Hindlimb muscle (tissue), 1 donor: ENCODE measurements at regions not wholly inside any gene's neighbourhood (a gene's known extent, or its start where the extent isn't known, plus 50 kb on each side); places are given as distances from the start of the nearest gene placed in this dataset.

Experiments used
- DNase-seq: peaks from one replicate; pipeline ENCODE4 v3.0.0-alpha.2; 2013

GRCh38 chr3:64939309-64939708 lies 251.5 kb upstream of the ADAMTS9 start:
- DNase-seq = no peak

GRCh38 chr3:64936556-64936955 lies 248.8 kb upstream of the ADAMTS9 start:
- DNase-seq = no peak

GRCh38 chr3:64935971-64936370 lies 248.2 kb upstream of the ADAMTS9 start:
- no peak for DNase-seq

GRCh38 chr3:64932666-64933342 lies 245.0 kb upstream of the ADAMTS9 start:
- DNase-seq = no peak

- no peak for DNase-seq
These were observed 244.3 kb upstream of the ADAMTS9 start for GRCh38 chr3:64932016-64932518.

- no peak for DNase-seq
These were observed 243.1 kb upstream of the ADAMTS9 start for GRCh38 chr3:64930891-64931290.

GRCh38 chr3:64928683-64929082 lies 240.9 kb upstream of the ADAMTS9 start:
- no peak for DNase-seq

GRCh38 chr3:64927689-64928088 lies 239.9 kb upstream of the ADAMTS9 start:
- no peak for DNase-seq

- DNase-seq = no peak
These were observed 237.8 kb upstream of the ADAMTS9 start for GRCh38 chr3:64925575-64925974.

GRCh38 chr3:64924961-64925360 lies 237.2 kb upstream of the ADAMTS9 start:
- DNase-seq = no peak

GRCh38 chr3:64922213-64922612 lies 234.4 kb upstream of the ADAMTS9 start:
- DNase-seq = no peak

GRCh38 chr3:64921281-64922065 lies 233.7 kb upstream of the ADAMTS9 start:
- no peak for DNase-seq

GRCh38 chr3:64919934-64920333 lies 232.1 kb upstream of the ADAMTS9 start:
- DNase-seq = no peak

- DNase-seq = no peak
These were observed 231.2 kb upstream of the ADAMTS9 start for GRCh38 chr3:64918989-64919388.

- DNase-seq = no peak
These were observed 230.2 kb upstream of the ADAMTS9 start for GRCh38 chr3:64917914-64918453.

- no peak for DNase-seq
These were observed 229.1 kb upstream of the ADAMTS9 start for GRCh38 chr3:64916937-64917336.

GRCh38 chr3:64916192-64916798 lies 228.5 kb upstream of the ADAMTS9 start:
- no peak for DNase-seq

- DNase-seq = no peak
These were observed 228.0 kb upstream of the ADAMTS9 start for GRCh38 chr3:64915778-64916177.

- DNase-seq = no peak
These were observed 225.7 kb upstream of the ADAMTS9 start for GRCh38 chr3:64913515-64913914.

- DNase-seq = no peak
These were observed 223.3 kb upstream of the ADAMTS9 start for GRCh38 chr3:64911138-64911537.

- DNase-seq = no peak
These were observed 222.1 kb upstream of the ADAMTS9 start for GRCh38 chr3:64909757-64910467.

GRCh38 chr3:64909011-64909410 lies 221.2 kb upstream of the ADAMTS9 start:
- DNase-seq = no peak

GRCh38 chr3:64908251-64908685 lies 220.5 kb upstream of the ADAMTS9 start:
- no peak for DNase-seq
